ENCODE measurements at regions not wholly inside any gene's neighbourhood (a gene's known extent, or its start where the extent isn't known, plus 50 kb on each side); places are given as distances from the start of the nearest gene placed in this dataset.

DNA sequence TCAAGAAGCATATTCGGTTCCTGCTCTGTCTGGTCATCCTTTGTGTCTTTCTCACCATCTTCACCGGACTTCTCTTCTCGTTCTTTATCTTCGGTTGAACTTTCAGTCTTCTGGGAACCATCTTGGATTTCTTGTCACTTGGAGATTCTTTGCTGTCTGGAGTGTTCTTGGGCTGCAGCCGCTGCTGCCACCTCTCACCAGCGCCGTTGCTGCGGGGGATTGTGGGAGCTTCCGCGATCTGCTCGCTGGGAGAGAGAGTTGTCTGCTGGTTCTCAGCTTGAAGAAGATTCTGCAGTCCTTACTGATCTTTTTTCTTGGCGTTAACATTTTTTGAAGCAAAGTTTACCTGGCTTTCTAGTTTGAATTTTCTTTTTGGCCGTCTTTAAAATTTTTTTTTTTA lies 1165.2 kb upstream of the PRMT6 start:
- H3K4me1 ChIP-seq (ENCODE audit: control insufficient read depth, insufficient read depth, low read length) = no peaks in the 10 kb centered on the region
- no peaks in the 10 kb centered on the region for H3K36me3 ChIP-seq (ENCODE audit: control insufficient read depth, insufficient read depth, low read length)
- WGBS (ENCODE audit: insufficient coverage, low lambda C conversion rate) = 92% methylated on average over 2 of the region's 13 CpGs
- H3K4me3 ChIP-seq (ENCODE audit: low read length) = no peak overlapping the region
- H3K27me3 ChIP-seq (ENCODE audit: control insufficient read depth, insufficient read depth, low read length) = no peaks in the 10 kb centered on the region
- no peak for DNase-seq
- H3K9me3 ChIP-seq (ENCODE audit: control insufficient read depth, low read depth, low read length) = peaks cover 3% of the 10 kb centered on the region
- H3K27ac ChIP-seq (ENCODE audit: low read length) = no peak overlapping the region

DNA sequence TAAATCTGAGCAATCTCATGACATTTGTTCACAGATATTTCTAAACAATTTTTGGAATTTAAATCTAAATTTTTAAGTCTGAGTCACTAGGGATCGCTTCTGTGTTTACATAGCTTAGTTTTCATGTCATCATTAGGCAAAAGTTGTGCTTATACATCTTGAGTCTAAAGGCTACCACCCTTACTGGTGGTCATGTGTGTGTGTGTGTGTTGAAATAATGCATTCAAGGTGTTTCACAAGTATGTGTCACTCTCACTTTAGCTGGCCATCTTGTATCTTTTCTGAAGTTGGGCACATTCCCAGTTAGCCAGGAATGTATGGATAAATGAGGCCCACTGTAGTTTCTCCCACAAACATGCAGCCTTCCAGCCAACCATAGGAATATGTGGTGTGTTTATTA lies 1162.5 kb upstream of the PRMT6 start:
- no peak for DNase-seq
- no peaks in the 10 kb centered on the region for H3K4me1 ChIP-seq (ENCODE audit: control insufficient read depth, insufficient read depth, low read length)
- WGBS (ENCODE audit: insufficient coverage, low lambda C conversion rate) = no CpG with 5 or more reads among the region's 1 CpG
- peaks cover 3% of the 10 kb centered on the region for H3K9me3 ChIP-seq (ENCODE audit: control insufficient read depth, low read depth, low read length)
- no peak overlapping the region for H3K4me3 ChIP-seq (ENCODE audit: low read length)
- no peak overlapping the region for H3K27ac ChIP-seq (ENCODE audit: low read length)
- no peaks in the 10 kb centered on the region for H3K36me3 ChIP-seq (ENCODE audit: control insufficient read depth, insufficient read depth, low read length)
- no peaks in the 10 kb centered on the region for H3K27me3 ChIP-seq (ENCODE audit: control insufficient read depth, insufficient read depth, low read length)

DNA sequence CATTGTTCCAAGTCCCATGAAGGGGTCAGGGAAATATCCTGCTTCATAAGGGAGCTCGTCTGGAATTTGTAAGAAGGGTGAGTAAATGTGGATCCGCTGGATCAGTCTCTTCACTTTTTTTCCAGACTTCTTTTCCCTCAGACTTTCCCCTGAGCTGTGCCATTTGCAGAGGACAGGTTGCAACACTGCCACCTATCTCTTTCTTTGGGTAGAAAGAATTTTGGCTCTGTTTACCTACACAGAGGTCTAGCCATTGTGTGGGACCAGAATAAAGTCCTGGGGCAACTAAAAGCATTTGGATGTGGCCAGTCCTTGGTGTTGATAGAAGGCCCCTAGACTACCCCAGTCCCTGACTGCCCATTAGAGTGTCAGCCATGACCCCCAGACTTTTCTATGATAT lies 1146.7 kb upstream of the PRMT6 start:
- no peak for DNase-seq
- H3K4me1 ChIP-seq (ENCODE audit: control insufficient read depth, insufficient read depth, low read length) = no peaks in the 10 kb centered on the region
- no peak overlapping the region for H3K4me3 ChIP-seq (ENCODE audit: low read length)
- no peaks in the 10 kb centered on the region for H3K9me3 ChIP-seq (ENCODE audit: control insufficient read depth, low read depth, low read length)
- H3K27me3 ChIP-seq (ENCODE audit: control insufficient read depth, insufficient read depth, low read length) = no peaks in the 10 kb centered on the region
- no peaks in the 10 kb centered on the region for H3K36me3 ChIP-seq (ENCODE audit: control insufficient read depth, insufficient read depth, low read length)
- H3K27ac ChIP-seq (ENCODE audit: low read length) = no peak overlapping the region
- no CpG with 5 or more reads among the region's 2 CpGs for WGBS (ENCODE audit: insufficient coverage, low lambda C conversion rate)

DNA sequence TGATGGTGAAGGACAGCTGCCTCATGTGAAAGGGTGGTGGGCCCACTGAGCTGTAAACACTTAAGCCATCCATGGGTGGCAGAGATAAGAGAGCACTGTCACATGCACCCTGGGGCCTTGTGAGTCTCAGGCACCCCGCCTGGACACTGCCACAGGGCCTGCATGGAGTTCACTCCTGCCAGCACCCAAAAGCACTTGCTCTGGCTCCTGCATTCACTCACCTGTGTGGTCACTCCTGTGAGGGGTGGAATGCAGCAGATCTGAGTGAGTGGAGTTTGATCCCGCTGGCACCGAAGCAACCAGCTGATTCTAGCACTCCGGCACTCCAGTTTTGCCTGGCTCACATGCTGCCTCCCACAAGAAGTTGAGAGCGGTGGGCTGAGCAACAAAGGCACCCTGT lies 1142.1 kb upstream of the PRMT6 start:
- WGBS (ENCODE audit: insufficient coverage, low lambda C conversion rate) = no CpG with 5 or more reads among the region's 5 CpGs
- H3K9me3 ChIP-seq (ENCODE audit: control insufficient read depth, low read depth, low read length) = no peaks in the 10 kb centered on the region
- H3K4me1 ChIP-seq (ENCODE audit: control insufficient read depth, insufficient read depth, low read length) = no peaks in the 10 kb centered on the region
- no peaks in the 10 kb centered on the region for H3K27me3 ChIP-seq (ENCODE audit: control insufficient read depth, insufficient read depth, low read length)
- H3K4me3 ChIP-seq (ENCODE audit: low read length) = no peak overlapping the region
- no peak overlapping the region for H3K27ac ChIP-seq (ENCODE audit: low read length)
- no peaks in the 10 kb centered on the region for H3K36me3 ChIP-seq (ENCODE audit: control insufficient read depth, insufficient read depth, low read length)
- no peak for DNase-seq

DNA sequence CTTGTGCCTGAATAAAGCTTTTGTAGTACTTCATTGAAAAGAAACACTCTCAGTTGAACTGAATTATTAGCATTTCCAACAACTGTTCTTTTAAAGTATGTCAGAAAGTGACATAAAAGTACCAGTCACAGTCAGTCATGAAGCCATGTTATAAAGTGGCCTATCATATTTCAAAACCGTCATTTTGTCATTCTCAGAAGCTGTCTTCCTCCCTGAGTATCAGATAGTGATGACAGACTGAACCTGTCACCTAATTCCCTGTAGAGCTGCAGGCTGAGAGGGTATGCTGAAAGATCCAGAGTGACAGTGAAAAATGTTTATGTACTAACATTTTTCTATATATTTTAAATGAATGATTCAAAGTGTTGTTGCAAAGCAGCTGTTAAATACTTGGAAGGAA lies 1121.7 kb upstream of the PRMT6 start:
- Histone ChIP-seq H3K27me3 (ENCODE audit: control insufficient read depth, insufficient read depth, low read length) (no peaks in the 10 kb centered on the region), H3K4me1 (ENCODE audit: control insufficient read depth, insufficient read depth, low read length) (no peaks in the 10 kb centered on the region), H3K27ac (ENCODE audit: low read length) (no peak overlapping the region), H3K36me3 (ENCODE audit: control insufficient read depth, insufficient read depth, low read length) (no peaks in the 10 kb centered on the region), H3K4me3 (ENCODE audit: low read length) (no peak overlapping the region), H3K9me3 (ENCODE audit: control insufficient read depth, low read depth, low read length) (no peaks in the 10 kb centered on the region)
- WGBS (ENCODE audit: insufficient coverage, low lambda C conversion rate) = no CpG with 5 or more reads among the region's 1 CpG
- no peak for DNase-seq

DNA sequence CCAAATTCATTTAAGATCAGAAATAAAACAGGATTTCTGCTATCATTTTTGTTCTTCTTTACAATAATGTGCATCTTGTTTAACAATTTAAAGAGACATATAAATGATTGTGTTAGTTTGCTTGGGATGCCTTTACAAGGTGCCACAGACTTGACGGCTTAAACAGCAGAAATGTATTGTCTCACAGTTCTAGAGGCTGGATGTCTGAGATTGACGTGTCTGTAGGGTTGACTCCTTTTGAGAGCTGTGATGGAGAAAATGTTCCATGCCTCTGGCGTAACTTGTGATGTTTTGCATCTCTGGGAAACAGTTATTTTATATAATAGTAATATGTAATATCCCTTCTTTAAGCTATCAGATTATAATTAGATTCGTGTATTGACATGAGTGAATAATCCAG lies 1091.6 kb upstream of the PRMT6 start:
- H3K27ac ChIP-seq (ENCODE audit: low read length) = no peak overlapping the region
- 90% methylated on average over 2 of the region's 4 CpGs for WGBS (ENCODE audit: insufficient coverage, low lambda C conversion rate)
- no peaks in the 10 kb centered on the region for H3K4me1 ChIP-seq (ENCODE audit: control insufficient read depth, insufficient read depth, low read length)
- no peaks in the 10 kb centered on the region for H3K36me3 ChIP-seq (ENCODE audit: control insufficient read depth, insufficient read depth, low read length)
- no peak for DNase-seq
- H3K27me3 ChIP-seq (ENCODE audit: control insufficient read depth, insufficient read depth, low read length) = no peaks in the 10 kb centered on the region
- no peaks in the 10 kb centered on the region for H3K9me3 ChIP-seq (ENCODE audit: control insufficient read depth, low read depth, low read length)
- no peak overlapping the region for H3K4me3 ChIP-seq (ENCODE audit: low read length)

DNA sequence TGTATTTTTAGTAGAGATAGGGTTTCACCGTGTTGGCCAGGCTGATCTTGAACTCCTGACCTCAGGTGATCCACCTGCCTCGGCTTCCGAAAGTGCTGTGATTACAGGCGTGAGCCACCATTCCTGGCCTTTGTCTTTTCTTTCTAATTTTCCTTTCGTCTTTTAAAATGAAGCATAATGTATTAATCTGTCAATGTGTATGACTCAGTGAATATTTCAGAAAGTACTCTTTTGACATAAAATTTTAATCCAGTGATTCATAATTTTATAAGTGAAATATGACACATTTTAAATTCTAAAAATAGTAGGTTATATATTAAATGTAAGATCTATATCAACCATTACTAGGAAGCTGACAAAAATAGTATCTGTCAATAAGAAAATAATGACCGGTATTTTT lies 1059.0 kb upstream of the PRMT6 start:
- DNase-seq = no peak
- no peaks in the 10 kb centered on the region for H3K4me1 ChIP-seq (ENCODE audit: control insufficient read depth, insufficient read depth, low read length)
- no peak overlapping the region for H3K27ac ChIP-seq (ENCODE audit: low read length)
- peaks cover 3% of the 10 kb centered on the region for H3K9me3 ChIP-seq (ENCODE audit: control insufficient read depth, low read depth, low read length)
- H3K36me3 ChIP-seq (ENCODE audit: control insufficient read depth, insufficient read depth, low read length) = no peaks in the 10 kb centered on the region
- no peak overlapping the region for H3K4me3 ChIP-seq (ENCODE audit: low read length)
- H3K27me3 ChIP-seq (ENCODE audit: control insufficient read depth, insufficient read depth, low read length) = no peaks in the 10 kb centered on the region
- 97% methylated on average over 5 of the region's 6 CpGs for WGBS (ENCODE audit: insufficient coverage, low lambda C conversion rate)

DNA sequence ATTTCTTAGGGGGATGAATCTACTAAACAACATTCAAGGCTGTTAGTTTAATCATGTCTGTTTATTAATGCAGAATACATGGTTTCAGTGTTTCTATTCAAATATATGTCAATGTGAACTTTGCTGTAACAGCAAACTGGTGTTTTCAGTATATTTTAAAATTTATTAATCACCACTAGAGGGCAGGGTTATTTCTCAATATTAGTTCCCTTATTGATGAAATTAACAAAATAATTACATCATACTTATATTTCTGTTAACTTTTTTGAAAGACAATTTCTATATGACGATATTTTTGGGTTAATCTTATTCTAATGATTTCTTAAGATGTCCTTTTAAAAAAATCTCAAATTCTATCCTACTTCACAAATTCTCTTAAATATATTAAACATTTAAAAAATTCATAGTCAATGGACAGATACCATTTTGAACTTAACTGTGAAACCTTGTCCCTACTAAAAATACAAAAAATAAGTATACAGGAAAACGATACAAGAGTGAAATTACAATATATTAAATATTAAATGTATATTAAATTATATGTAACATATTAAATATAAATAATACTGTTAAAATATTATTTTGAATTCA lies 1034.1 kb upstream of the PRMT6 start:
- Histone ChIP-seq H3K4me1 (ENCODE audit: control insufficient read depth, insufficient read depth, low read length) (no peaks in the 10 kb centered on the region), H3K9me3 (ENCODE audit: control insufficient read depth, low read depth, low read length) (no peaks in the 10 kb centered on the region), H3K36me3 (ENCODE audit: control insufficient read depth, insufficient read depth, low read length) (no peaks in the 10 kb centered on the region), H3K27me3 (ENCODE audit: control insufficient read depth, insufficient read depth, low read length) (no peaks in the 10 kb centered on the region), H3K4me3 (ENCODE audit: low read length) (no peak overlapping the region), H3K27ac (ENCODE audit: low read length) (no peak overlapping the region)
- WGBS (ENCODE audit: insufficient coverage, low lambda C conversion rate) = 31% methylated on average over 2 of the region's 2 CpGs
- no peak for DNase-seq

DNA sequence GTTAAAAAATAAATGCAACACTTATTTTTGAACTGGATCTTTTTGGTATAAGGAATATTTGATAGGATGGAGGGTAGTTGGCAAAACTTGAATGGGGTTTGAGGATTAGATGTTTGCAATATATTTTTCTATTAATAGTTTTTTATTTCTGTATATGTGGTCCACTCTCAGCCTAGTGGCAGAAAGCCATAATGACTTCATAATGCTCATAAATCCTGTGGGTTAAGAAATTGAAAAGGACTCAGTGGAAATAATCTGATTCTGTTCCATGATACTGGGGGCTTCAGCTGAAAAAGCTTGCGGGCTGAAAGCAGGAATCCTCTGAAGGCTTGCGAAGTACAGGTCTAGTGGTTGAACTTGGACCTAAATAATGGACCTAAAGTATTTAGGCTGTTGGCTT lies 1028.6 kb upstream of the PRMT6 start:
- Histone ChIP-seq H3K4me1 (ENCODE audit: control insufficient read depth, insufficient read depth, low read length) (no peaks in the 10 kb centered on the region), H3K27me3 (ENCODE audit: control insufficient read depth, insufficient read depth, low read length) (no peaks in the 10 kb centered on the region), H3K9me3 (ENCODE audit: control insufficient read depth, low read depth, low read length) (no peaks in the 10 kb centered on the region), H3K27ac (ENCODE audit: low read length) (no peak overlapping the region), H3K4me3 (ENCODE audit: low read length) (no peak overlapping the region), H3K36me3 (ENCODE audit: control insufficient read depth, insufficient read depth, low read length) (no peaks in the 10 kb centered on the region)
- no peak for DNase-seq
- no CpG with 5 or more reads among the region's 2 CpGs for WGBS (ENCODE audit: insufficient coverage, low lambda C conversion rate)

DNA sequence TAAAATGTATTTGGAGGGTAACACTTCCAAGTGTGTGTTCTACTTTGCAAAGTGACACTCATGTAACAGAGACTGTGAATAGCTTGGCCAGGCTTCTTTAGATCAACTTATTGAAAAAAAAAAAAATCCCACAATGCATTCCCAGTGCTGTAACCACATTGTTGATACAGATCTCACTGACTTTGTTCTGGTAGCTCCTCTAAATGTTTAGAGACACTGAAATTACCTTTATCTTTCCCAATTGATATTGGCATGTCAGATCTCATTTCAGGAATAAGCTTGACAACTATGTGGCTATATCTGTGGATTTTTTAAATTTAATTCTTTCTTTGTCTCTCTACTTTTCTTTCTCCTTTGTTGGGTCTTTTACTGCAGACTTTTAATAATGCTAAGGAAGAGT lies 1018.9 kb upstream of the PRMT6 start:
- H3K9me3 ChIP-seq (ENCODE audit: control insufficient read depth, low read depth, low read length) = no peaks in the 10 kb centered on the region
- DNase-seq = no peak
- H3K4me3 ChIP-seq (ENCODE audit: low read length) = no peak overlapping the region
- no peak overlapping the region for H3K27ac ChIP-seq (ENCODE audit: low read length)
- H3K36me3 ChIP-seq (ENCODE audit: control insufficient read depth, insufficient read depth, low read length) = no peaks in the 10 kb centered on the region
- H3K4me1 ChIP-seq (ENCODE audit: control insufficient read depth, insufficient read depth, low read length) = no peaks in the 10 kb centered on the region
- no peaks in the 10 kb centered on the region for H3K27me3 ChIP-seq (ENCODE audit: control insufficient read depth, insufficient read depth, low read length)

DNA sequence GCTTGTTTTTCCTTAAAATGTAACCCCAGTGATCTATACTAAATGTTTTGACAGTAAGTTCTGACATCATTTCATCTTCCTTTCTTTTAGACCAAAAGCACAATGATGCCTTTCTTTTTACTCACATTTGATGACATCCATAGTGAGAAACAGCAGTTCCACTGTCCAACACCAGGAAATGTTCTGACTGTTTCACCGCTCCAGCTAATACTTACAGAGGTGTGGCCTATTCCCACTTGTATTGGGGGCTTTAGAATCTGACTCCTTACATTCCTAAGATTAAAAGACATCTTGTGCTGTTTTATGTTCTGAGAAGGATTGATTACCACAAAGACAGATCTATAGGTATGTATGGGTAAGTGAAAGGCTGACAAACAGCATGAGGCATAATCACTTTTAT lies 1018.2 kb upstream of the PRMT6 start:
- H3K4me1 ChIP-seq (ENCODE audit: control insufficient read depth, insufficient read depth, low read length) = no peaks in the 10 kb centered on the region
- no peak for DNase-seq
- no CpG with 5 or more reads among the region's 1 CpG for WGBS (ENCODE audit: insufficient coverage, low lambda C conversion rate)
- no peak overlapping the region for H3K4me3 ChIP-seq (ENCODE audit: low read length)
- H3K27ac ChIP-seq (ENCODE audit: low read length) = no peak overlapping the region
- H3K36me3 ChIP-seq (ENCODE audit: control insufficient read depth, insufficient read depth, low read length) = no peaks in the 10 kb centered on the region
- no peaks in the 10 kb centered on the region for H3K9me3 ChIP-seq (ENCODE audit: control insufficient read depth, low read depth, low read length)
- no peaks in the 10 kb centered on the region for H3K27me3 ChIP-seq (ENCODE audit: control insufficient read depth, insufficient read depth, low read length)

All from large intestine (tissue), 3 donors.